Sigmoid colon (tissue), 4 donors: ENCODE measurements at regions not wholly inside any gene's neighbourhood (a gene's known extent, or its start where the extent isn't known, plus 50 kb on each side); places are given as distances from the start of the nearest gene placed in this dataset.

Experiments used
- CTCF ChIP-seq, 4 experiments: fragments of 450-650 bp in 3 of 4; fragments of 200-600 bp in 1 of 4; IDR thresholded peaks; one replicate each; pipeline ENCODE4 v1.5.1; 2016 to 2019; ENCODE audit warnings: antibody characterized with exemption in 4 of 4, mild to moderate bottlenecking in 3 of 4, moderate library complexity in 2 of 4
- EP300 ChIP-seq, 4 donors: sonication (generic); formaldehyde crosslinking; IDR thresholded peaks; one replicate each; pipeline ENCODE4 v1.6.1; 2017; ENCODE audit warnings: antibody characterized with exemption in 4 of 4
- POLR2A ChIP-seq, 2 donors: fragments of 450-650 bp; IDR thresholded peaks; one replicate each; pipeline ENCODE4 v1.6.1; 2016; ENCODE audit warnings: antibody characterized with exemption in 2 of 2, mild to moderate bottlenecking in 2 of 2, moderate library complexity in 2 of 2

- no peak for TF ChIP-seq CTCF (IDR thresholded peaks at IDR 0.05)
- TF ChIP-seq POLR2A (IDR thresholded peaks at IDR 0.05), result no peak
- TF ChIP-seq EP300 (IDR thresholded peaks at IDR 0.05), result no peak
These were observed 439.1 kb downstream of the NR2F1-AS1 start for GRCh38 chr5:93141969-93142368.
